Bronchial epithelial cell (primary cell): ENCODE measurements at regions not wholly inside any gene's neighbourhood (a gene's known extent, or its start where the extent isn't known, plus 50 kb on each side); places are given as distances from the start of the nearest gene placed in this dataset.

ENCODE experiments used
- DNase-seq: peaks from one replicate; pipeline ENCODE4 v3.0.0-alpha.2; 2010; ENCODE audit warnings: low read depth
- FAIRE-seq: peaks from 2 replicates; lab custom pipeline; 2011; peaks lifted over from hg19 to GRCh38; lab: Jason Lieb, UNC
- H3K27me3 ChIP-seq: 2 replicates; pipeline ENCODE4 v1.5.1; 2011; ENCODE audit warnings: low read length; ENCODE audit not compliant: control insufficient read depth, insufficient read depth
- H3K36me3 ChIP-seq: 2 replicates; pipeline ENCODE4 v1.5.1; 2011; ENCODE audit warnings: low read length; ENCODE audit not compliant: control insufficient read depth, insufficient read depth
- H3K4me3 ChIP-seq: 2 replicates; pipeline ENCODE4 v1.5.1; 2011; ENCODE audit warnings: mild to moderate bottlenecking, low read depth, low read length, control low read depth
- TF ChIP-seq, protein P1 (sequence below): IDR thresholded peaks from 2 replicates; pipeline ENCODE4 v1.5.1; 2011; ENCODE audit warnings: mild to moderate bottlenecking, moderate library complexity, low read length, control low read depth, inconsistent platforms; ENCODE audit not compliant: insufficient read depth, severe bottlenecking

DNA sequence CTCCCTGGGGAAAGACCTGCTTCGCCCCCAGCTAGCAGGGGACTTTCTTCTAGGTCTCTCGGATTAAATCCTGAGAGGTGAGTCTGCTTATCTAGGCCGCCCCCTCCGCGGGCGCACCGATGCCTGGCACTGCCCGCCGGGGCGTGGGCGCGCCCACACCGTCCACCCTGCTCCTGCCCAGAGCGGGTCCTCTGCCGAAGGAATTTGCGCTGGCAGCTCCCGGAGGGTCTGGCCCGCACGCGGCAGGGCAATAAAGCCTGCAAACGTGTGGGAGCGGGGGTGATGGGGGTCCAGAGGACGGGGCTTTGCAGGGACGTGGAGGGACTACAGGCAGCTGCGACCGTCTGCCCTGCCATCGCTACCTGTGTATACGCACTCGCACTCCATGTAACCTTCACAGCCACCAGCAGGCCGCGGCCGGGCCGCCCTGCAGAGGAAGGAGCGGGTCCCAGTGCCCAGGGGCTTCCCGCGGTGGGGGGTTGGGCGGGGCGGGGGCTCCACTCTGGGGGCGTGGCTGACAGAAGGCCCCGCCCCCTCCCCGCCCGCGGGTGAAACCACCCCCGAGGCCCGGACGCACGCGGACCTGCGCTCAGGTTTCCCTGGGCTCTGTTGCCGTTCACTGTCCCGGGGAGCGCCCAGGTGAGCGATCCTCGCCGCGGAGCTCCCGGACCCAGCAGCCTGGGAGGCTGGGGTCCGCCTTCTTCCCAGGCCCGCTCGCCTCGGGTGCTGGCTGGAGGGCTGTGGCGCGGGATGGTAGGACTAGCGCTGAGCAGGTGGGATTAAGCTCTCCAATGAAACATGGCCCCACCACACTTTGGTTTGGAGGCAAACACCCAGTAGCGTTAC lies 174.5 kb upstream of the HS6ST1 start:
- DNase-seq (no peak), FAIRE-seq (no peak)
- H3K27me3 ChIP-seq: no peaks in the 10 kb centered on the region
- TF ChIP-seq, protein P1, sequence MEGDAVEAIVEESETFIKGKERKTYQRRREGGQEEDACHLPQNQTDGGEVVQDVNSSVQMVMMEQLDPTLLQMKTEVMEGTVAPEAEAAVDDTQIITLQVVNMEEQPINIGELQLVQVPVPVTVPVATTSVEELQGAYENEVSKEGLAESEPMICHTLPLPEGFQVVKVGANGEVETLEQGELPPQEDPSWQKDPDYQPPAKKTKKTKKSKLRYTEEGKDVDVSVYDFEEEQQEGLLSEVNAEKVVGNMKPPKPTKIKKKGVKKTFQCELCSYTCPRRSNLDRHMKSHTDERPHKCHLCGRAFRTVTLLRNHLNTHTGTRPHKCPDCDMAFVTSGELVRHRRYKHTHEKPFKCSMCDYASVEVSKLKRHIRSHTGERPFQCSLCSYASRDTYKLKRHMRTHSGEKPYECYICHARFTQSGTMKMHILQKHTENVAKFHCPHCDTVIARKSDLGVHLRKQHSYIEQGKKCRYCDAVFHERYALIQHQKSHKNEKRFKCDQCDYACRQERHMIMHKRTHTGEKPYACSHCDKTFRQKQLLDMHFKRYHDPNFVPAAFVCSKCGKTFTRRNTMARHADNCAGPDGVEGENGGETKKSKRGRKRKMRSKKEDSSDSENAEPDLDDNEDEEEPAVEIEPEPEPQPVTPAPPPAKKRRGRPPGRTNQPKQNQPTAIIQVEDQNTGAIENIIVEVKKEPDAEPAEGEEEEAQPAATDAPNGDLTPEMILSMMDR: no peak
- H3K4me3 ChIP-seq: no peak overlapping the region
- no peaks in the 10 kb centered on the region for H3K36me3 ChIP-seq

DNA sequence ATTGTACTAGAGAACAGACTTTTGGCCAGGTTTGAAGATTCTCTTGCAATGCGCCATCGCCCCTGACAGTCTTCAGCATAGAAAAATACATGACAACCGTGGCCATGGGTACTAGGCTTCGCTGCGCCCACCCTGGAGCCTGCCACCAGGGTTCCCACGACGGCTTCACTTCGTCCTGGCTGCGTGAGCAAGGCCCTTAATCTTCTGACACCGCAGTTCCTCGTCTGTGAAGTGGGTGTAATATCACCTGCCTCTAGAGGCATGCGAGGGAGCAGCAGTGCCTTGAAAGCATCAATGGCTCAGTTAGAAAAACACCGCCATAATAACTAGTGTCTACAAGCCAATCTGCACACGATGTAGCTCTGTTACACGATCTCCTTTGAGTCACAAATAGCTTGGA lies 175.2 kb upstream of the HS6ST1 start:
- no peaks in the 10 kb centered on the region for H3K36me3 ChIP-seq
- no peaks in the 10 kb centered on the region for H3K27me3 ChIP-seq
- DNase-seq: no peak
- H3K4me3 ChIP-seq: no peak overlapping the region
- TF ChIP-seq, protein P1: no peak
- FAIRE-seq: no peak

DNA sequence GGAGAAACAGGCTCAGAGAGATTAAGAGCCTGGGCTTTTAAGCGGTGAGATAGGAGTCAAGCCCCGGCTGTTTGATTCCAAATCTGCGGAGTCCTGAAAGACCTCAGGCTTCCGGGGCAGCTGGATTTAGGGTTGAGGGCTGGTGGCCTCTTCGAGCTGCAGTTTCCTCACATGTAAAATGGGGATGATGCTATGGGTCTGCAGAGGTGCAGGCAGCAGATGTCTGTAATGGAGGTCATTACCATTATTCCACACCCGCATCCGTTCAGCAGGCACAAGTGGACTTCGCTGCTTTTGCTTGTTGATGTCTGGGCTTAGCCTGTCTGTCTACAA lies 175.6 kb upstream of the HS6ST1 start:
- H3K36me3 ChIP-seq: no peaks in the 10 kb centered on the region
- no peak for DNase-seq
- no peak for FAIRE-seq
- TF ChIP-seq, protein P1: no peak
- H3K4me3 ChIP-seq: no peak overlapping the region
- H3K27me3 ChIP-seq: no peaks in the 10 kb centered on the region

DNA sequence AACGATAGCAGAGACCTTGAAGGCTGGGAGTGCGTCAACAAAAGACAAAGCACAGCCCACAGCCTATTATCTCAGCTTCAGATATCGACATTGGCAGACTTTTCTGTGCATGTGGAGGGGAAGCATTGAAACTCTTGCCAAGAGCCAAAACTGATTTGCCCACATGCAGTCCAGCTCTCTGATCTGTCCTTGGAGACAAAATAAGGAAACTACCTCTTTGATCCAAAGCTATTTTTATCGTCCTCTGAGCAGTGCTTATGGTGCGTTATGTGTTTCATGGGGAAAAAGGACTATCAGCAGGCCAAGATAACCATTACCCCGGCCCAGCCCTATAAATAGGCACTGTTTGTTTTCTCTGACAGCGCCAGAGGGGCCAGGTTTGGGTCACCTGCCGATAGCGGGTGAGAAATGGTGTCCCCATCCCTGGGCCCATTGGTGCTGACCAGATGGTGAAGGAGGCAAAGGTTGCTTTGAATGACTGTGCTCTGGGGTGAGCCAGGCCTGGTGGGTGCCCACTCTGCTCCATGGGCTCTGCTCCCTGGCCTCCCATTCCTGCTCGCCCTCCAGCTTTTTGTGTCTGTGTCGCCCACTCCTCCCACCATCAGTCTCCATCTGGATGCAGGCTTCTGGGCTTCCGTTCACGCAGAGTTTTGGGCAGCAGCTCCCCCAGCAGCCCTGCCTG lies 176.1 kb upstream of the HS6ST1 start:
- FAIRE-seq (no peak), DNase-seq (no peak)
- TF ChIP-seq, protein P1: no peak
- H3K36me3 ChIP-seq: no peaks in the 10 kb centered on the region
- no peak overlapping the region for H3K4me3 ChIP-seq
- no peaks in the 10 kb centered on the region for H3K27me3 ChIP-seq

DNA sequence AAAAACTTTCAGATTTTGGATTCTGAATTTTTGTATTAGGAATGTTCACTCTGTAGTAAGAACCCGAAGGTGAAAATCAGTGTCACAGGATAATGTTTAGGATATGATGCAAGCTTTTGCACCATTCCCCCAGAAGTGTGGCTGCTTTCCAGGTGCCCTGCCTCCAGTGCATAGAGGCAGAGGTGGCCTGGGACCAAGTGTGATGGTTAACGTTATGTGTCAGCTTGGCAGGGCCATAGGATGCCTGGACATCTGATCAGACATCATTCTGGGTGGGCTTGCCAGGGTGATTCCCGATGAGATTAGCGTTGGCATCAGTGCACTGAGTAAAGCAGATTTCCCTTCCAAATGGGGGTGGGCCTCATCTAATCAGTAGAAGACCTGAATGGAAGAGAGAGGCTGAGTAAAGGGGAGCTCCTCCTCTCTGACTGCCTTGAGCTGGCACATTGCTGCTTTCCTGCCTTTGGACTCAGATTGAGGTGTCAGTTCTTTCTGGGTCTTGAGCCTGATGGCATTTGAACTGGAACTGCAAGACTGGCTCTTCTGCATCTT lies 177.4 kb upstream of the HS6ST1 start:
- Histone ChIP-seq H3K4me3 (no peak overlapping the region), H3K27me3 (no peaks in the 10 kb centered on the region), H3K36me3 (no peaks in the 10 kb centered on the region)
- no peak for FAIRE-seq
- DNase-seq: no peak
- TF ChIP-seq, protein P1: no peak
